HepG2 (cell line): ENCODE measurements at regions not wholly inside any gene's neighbourhood (a gene's known extent, or its start where the extent isn't known, plus 50 kb on each side); places are given as distances from the start of the nearest gene placed in this dataset.

Experiments used
- EEA1 ChIP-seq: sonication (generic); formaldehyde crosslinking; IDR thresholded peaks from 2 replicates; pipeline ENCODE4 v1.5.1; 2020; ENCODE audit warnings: mild to moderate bottlenecking, missing genetic modification reagents, borderline replicate concordance
- FOXC1 ChIP-seq: sonication (generic); formaldehyde crosslinking; IDR thresholded peaks from 2 replicates; pipeline ENCODE4 v1.8.0; 2022; ENCODE audit warnings: mild to moderate bottlenecking, missing genetic modification reagents, borderline replicate concordance
- HMGXB3 ChIP-seq: sonication (generic); formaldehyde crosslinking; IDR thresholded peaks from 2 replicates; pipeline ENCODE4 v1.4.0; 2020; ENCODE audit warnings: missing genetic modification reagents, borderline replicate concordance
- NFKB2 ChIP-seq: sonication (generic); formaldehyde crosslinking; IDR thresholded peaks from 2 replicates; pipeline ENCODE4 v1.4.0; 2020; ENCODE audit warnings: missing genetic modification reagents, borderline replicate concordance
- RARA ChIP-seq: IDR thresholded peaks from 2 replicates; pipeline ENCODE4 v1.6.1; 2016; ENCODE audit warnings: missing genetic modification reagents, missing compliant biosample characterization
- RFX5 ChIP-seq: IDR thresholded peaks from 2 replicates; pipeline ENCODE4 v1.6.1; 2011; ENCODE audit warnings: low read depth, low read length, improper control_type of control experiment
- SMC3 ChIP-seq: IDR thresholded peaks from 2 replicates; pipeline ENCODE4 v1.6.1; 2011; ENCODE audit warnings: low read length, improper control_type of control experiment
- SRY ChIP-seq: sonication (generic); formaldehyde crosslinking; IDR thresholded peaks from 2 replicates; pipeline ENCODE4 v1.8.0; 2022; ENCODE audit warnings: mild to moderate bottlenecking, missing genetic modification reagents
- TBL1XR1 ChIP-seq: fragments of 150-350 bp; IDR thresholded peaks from 2 replicates; pipeline ENCODE4 v1.6.1; 2014; ENCODE audit warnings: borderline replicate concordance, low read length; ENCODE audit not compliant: partially characterized antibody
- U2AF1 ChIP-seq: fragments of 200-400 bp; formaldehyde crosslinking; optimal IDR thresholded peaks from 2 replicates; pipeline ENCODE3; 2017; ENCODE audit warnings: mild to moderate bottlenecking, low read depth, low read length
- ZBTB44 ChIP-seq: sonication (generic); formaldehyde crosslinking; IDR thresholded peaks from 2 replicates; pipeline ENCODE4 v1.4.0; 2020; ENCODE audit warnings: missing genetic modification reagents
- ZNF281 ChIP-seq: sonication (generic); formaldehyde crosslinking; IDR thresholded peaks from 2 replicates; pipeline ENCODE4 v1.4.0; 2020; ENCODE audit warnings: missing genetic modification reagents, borderline replicate concordance
- ZNF414 ChIP-seq: sonication (generic); formaldehyde crosslinking; IDR thresholded peaks from 2 replicates; pipeline ENCODE4 v1.5.0; 2020; ENCODE audit warnings: missing genetic modification reagents
- ZNF724P ChIP-seq: sonication (generic); formaldehyde crosslinking; IDR thresholded peaks from 2 replicates; pipeline ENCODE4 v1.8.0; 2022; ENCODE audit warnings: missing genetic modification reagents, borderline replicate concordance
- ZNF891 ChIP-seq: sonication (generic); formaldehyde crosslinking; IDR thresholded peaks from 2 replicates; pipeline ENCODE4 v1.5.0; 2020; ENCODE audit warnings: mild to moderate bottlenecking, missing genetic modification reagents
- ZUFSP ChIP-seq: sonication (generic); formaldehyde crosslinking; IDR thresholded peaks from 2 replicates; pipeline ENCODE4 v1.9.0; 2021; ENCODE audit warnings: missing genetic modification reagents, mild to moderate bottlenecking, borderline replicate concordance

GRCh38 chr9:129343424-129344375 lies 165.6 kb upstream of the IER5L start (continued):
- TF ChIP-seq HMGXB3 (peak; percentile 78; the same call in 1 of the 2 replicates), ZNF724P (CRISPR knock-in tag) (peak; percentile 51; the same call in 1 of the 2 replicates), RARA (CRISPR knock-in tag) (peak; percentile 98), ZBTB44 (CRISPR knock-in tag) (no peak), U2AF1 (no peak), RFX5 (no peak), TBL1XR1 (peak; percentile 39), ZNF414 (CRISPR knock-in tag) (peak; percentile 98), ZNF891 (CRISPR knock-in tag) (no peak; the same call in 1 of the 2 replicates), ZNF281 (CRISPR knock-in tag) (peak; percentile 74; the same call in 1 of the 2 replicates), FOXC1 (CRISPR knock-in tag) (peak; percentile 84; the same call in 1 of the 2 replicates), SMC3 (peak; percentile 29; the same call in 1 of the 2 replicates), SRY (CRISPR knock-in tag) (peak; percentile 82; the same call in 1 of the 2 replicates), EEA1 (CRISPR knock-in tag) (0 out of 2 replicates have a peak, but pooled peaks have one; percentile 18), ZUFSP (no peak), NFKB2 (peak; percentile 81; the same call in 1 of the 2 replicates)
